Psoas muscle (tissue), 7 donors: ENCODE measurements at regions not wholly inside any gene's neighbourhood (a gene's known extent, or its start where the extent isn't known, plus 50 kb on each side); places are given as distances from the start of the nearest gene placed in this dataset.

ENCODE experiments used
- ATAC-seq, 4 donors: fragments of 200-7000 bp; cut with Tn5 transposase; one replicate each; pipeline ENCODE4 v1.9.1; 2020; ENCODE audit warnings: moderate library complexity in 3 of 4, mild to moderate bottlenecking in 2 of 4
- DNase-seq, 2 donors: peaks; one replicate each; pipeline ENCODE4 v3.0.0-alpha.2; 2020
- H3K27ac ChIP-seq: fragments of 200-600 bp; one replicate; pipeline ENCODE4 v1.8.0; 2022
- H3K27me3 ChIP-seq, 3 donors: fragments of 200-600 bp in 1 of 3; one replicate each; pipeline versions ENCODE4 v1.6.1 to v1.8.0; 2013 to 2022; ENCODE audit warnings: low read length in 2 of 3, mild to moderate bottlenecking in 2 of 3, moderate library complexity in 1 of 3; ENCODE audit not compliant: insufficient read depth in 3 of 3
- H3K36me3 ChIP-seq, 2 donors: fragments of 200-600 bp in 1 of 2; one replicate each; pipeline versions ENCODE4 v1.6.1 to v1.8.0; 2013 to 2022; ENCODE audit warnings: low read depth in 1 of 2, mild to moderate bottlenecking in 1 of 2, moderate library complexity in 1 of 2; ENCODE audit not compliant: insufficient read depth in 1 of 2
- H3K4me1 ChIP-seq: fragments of 200-600 bp; one replicate; pipeline ENCODE4 v1.8.0; 2022
- H3K4me3 ChIP-seq: fragments of 200-600 bp; one replicate; pipeline ENCODE4 v1.8.0; 2022; ENCODE audit warnings: mild to moderate bottlenecking
- H3K9me3 ChIP-seq: fragments of 200-600 bp; one replicate; pipeline ENCODE4 v1.8.0; 2022
- WGBS, 3 donors: extraction: QIAGEN DNeasy Blood & Tissue Kit; methylation state at CpG; one replicate each; pipeline versions ENCODE4 v1.1.6 to v1.1.7; 2013; 5-methylcytosine and 5-hydroxymethylcytosine counted together
- intact Hi-C, 2 donors: fragments of 100-400 bp; cut with DNase I; formaldehyde crosslinking; loops; one replicate each; pipeline versions ENCODE4 v1.11.0 to v1.14.2; 2022
- TF ChIP-seq, protein P1 (sequence below): fragments of 200-600 bp; IDR thresholded peaks from one replicate; pipeline ENCODE4 v1.8.0; 2022; ENCODE audit warnings: antibody characterized with exemption
- donor health status: healthy with polysubstance abuse.
- donor health status: DM: no; HTN: no; CAD: no; lungs with moderate emphysema.
- donor health status: Bipolar disorder and iron deficiency.
- donor health status: healthy.
- donor health status: DM: yes; HTN: yes; CAD: no.
- donor health status: DM: no; HTN: no; CAD: no.
- donor health status: DM: yes; HTN: yes; CAD: no.

GRCh38 chr21:17738176-17738953, 80.8 kb downstream of the C21orf91 start:
- intact Hi-C loops: no loop called here
- no peak overlapping the region for H3K4me3 ChIP-seq
- TF ChIP-seq, protein P1, sequence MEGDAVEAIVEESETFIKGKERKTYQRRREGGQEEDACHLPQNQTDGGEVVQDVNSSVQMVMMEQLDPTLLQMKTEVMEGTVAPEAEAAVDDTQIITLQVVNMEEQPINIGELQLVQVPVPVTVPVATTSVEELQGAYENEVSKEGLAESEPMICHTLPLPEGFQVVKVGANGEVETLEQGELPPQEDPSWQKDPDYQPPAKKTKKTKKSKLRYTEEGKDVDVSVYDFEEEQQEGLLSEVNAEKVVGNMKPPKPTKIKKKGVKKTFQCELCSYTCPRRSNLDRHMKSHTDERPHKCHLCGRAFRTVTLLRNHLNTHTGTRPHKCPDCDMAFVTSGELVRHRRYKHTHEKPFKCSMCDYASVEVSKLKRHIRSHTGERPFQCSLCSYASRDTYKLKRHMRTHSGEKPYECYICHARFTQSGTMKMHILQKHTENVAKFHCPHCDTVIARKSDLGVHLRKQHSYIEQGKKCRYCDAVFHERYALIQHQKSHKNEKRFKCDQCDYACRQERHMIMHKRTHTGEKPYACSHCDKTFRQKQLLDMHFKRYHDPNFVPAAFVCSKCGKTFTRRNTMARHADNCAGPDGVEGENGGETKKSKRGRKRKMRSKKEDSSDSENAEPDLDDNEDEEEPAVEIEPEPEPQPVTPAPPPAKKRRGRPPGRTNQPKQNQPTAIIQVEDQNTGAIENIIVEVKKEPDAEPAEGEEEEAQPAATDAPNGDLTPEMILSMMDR: no peak
- DNase-seq (no peak), ATAC-seq (no peak)
- no peaks in the 10 kb centered on the region for H3K4me1 ChIP-seq
- no peaks in the 10 kb centered on the region for H3K27me3 ChIP-seq
- H3K27ac ChIP-seq: no peak overlapping the region
- H3K9me3 ChIP-seq: no peaks in the 10 kb centered on the region
- WGBS, 3 donors: 66 to 77% (median 74%) methylated on average over 11 of the region's 11 CpGs
- no peaks in the 10 kb centered on the region for H3K36me3 ChIP-seq

- Histone ChIP-seq H3K27ac (no peak overlapping the region), H3K27me3 (no peaks in the 10 kb centered on the region), H3K36me3 (no peaks in the 10 kb centered on the region), H3K4me1 (no peaks in the 10 kb centered on the region), H3K4me3 (no peak overlapping the region), H3K9me3 (no peaks in the 10 kb centered on the region)
- TF ChIP-seq, protein P1: no peak
- intact Hi-C loops: no loop called here
- 61 to 65% (median 63%) methylated on average over 5 of the region's 5 CpGs for WGBS, 3 donors
- no peak for ATAC-seq
- no peak for DNase-seq
Measured at GRCh38 chr21:17736072-17736471, 83.1 kb downstream of the C21orf91 start.

GRCh38 chr21:17733209-17733608, 85.9 kb downstream of the C21orf91 start:
- no peak for DNase-seq

GRCh38 chr21:17732306-17732705, 86.8 kb downstream of the C21orf91 start:
- no peak for ATAC-seq
- no peak overlapping the region for H3K27ac ChIP-seq
- TF ChIP-seq, protein P1: no peak
- no peak overlapping the region for H3K4me3 ChIP-seq
- H3K4me1 ChIP-seq: no peaks in the 10 kb centered on the region
- no peaks in the 10 kb centered on the region for H3K36me3 ChIP-seq
- 38 to 39% (median 38%) methylated on average over 2 of the region's 2 CpGs for WGBS, 3 donors
- no peak for DNase-seq
- intact Hi-C loops: no loop called here
- H3K27me3 ChIP-seq: no peaks in the 10 kb centered on the region
- no peaks in the 10 kb centered on the region for H3K9me3 ChIP-seq

More at GRCh38 chr21:17733209-17733608, 85.9 kb downstream of the C21orf91 start:
- no peak for ATAC-seq
- H3K9me3 ChIP-seq: no peaks in the 10 kb centered on the region
- WGBS, 3 donors: 88 to 91% (median 91%) methylated on average over 5 of the region's 5 CpGs
- H3K4me1 ChIP-seq: no peaks in the 10 kb centered on the region
- H3K36me3 ChIP-seq: no peaks in the 10 kb centered on the region
- H3K27me3 ChIP-seq: no peaks in the 10 kb centered on the region
- TF ChIP-seq, protein P1: no peak
- no peak overlapping the region for H3K4me3 ChIP-seq
- no peak overlapping the region for H3K27ac ChIP-seq
- intact Hi-C loops: no loop called here

- intact Hi-C loops: no loop called here
- 90 to 93% (median 91%) methylated on average over 4 of the region's 4 CpGs for WGBS, 3 donors
- TF ChIP-seq, protein P1: no peak
- no peak for ATAC-seq
- no peaks in the 10 kb centered on the region for H3K9me3 ChIP-seq
- no peaks in the 10 kb centered on the region for H3K27me3 ChIP-seq
- H3K4me1 ChIP-seq: no peaks in the 10 kb centered on the region
- DNase-seq: no peak
- H3K36me3 ChIP-seq: no peaks in the 10 kb centered on the region
- H3K4me3 ChIP-seq: no peak overlapping the region
- H3K27ac ChIP-seq: no peak overlapping the region
Measured at GRCh38 chr21:17731554-17731953, 87.6 kb downstream of the C21orf91 start.
